Astrocyte (in vitro differentiated cells and primary cell): ENCODE measurements at regions not wholly inside any gene's neighbourhood (a gene's known extent, or its start where the extent isn't known, plus 50 kb on each side); places are given as distances from the start of the nearest gene placed in this dataset.

Source experiments
- DNase-seq: peaks from one replicate; pipeline ENCODE4 v3.0.0-alpha.2; 2010; ENCODE audit warnings: low read depth
- FAIRE-seq: peaks from 2 replicates; lab custom pipeline; 2011; peaks lifted over from hg19 to GRCh38; lab: Jason Lieb, UNC
- H2AFZ ChIP-seq: 2 replicates; pipeline ENCODE4 v1.6.0; 2012; ENCODE audit warnings: low read depth, low read length, inconsistent platforms
- H3K27ac ChIP-seq: 2 replicates; pipeline ENCODE4 v1.5.1; 2011; ENCODE audit warnings: low read depth, low read length, inconsistent platforms
- H3K27me3 ChIP-seq: 2 replicates; pipeline ENCODE4 v1.6.0; 2011; ENCODE audit warnings: low read length, inconsistent platforms; ENCODE audit not compliant: insufficient read depth
- H3K36me3 ChIP-seq: 2 replicates; pipeline ENCODE4 v1.5.1; 2011; ENCODE audit warnings: low read length, inconsistent platforms; ENCODE audit not compliant: insufficient read depth
- H3K4me1 ChIP-seq: 2 replicates; pipeline ENCODE4 v1.5.1; 2011; ENCODE audit warnings: low read length, inconsistent platforms; ENCODE audit not compliant: insufficient read depth
- H3K4me2 ChIP-seq: 2 replicates; pipeline ENCODE4 v1.6.0; 2012; ENCODE audit warnings: low read length, inconsistent platforms
- H3K4me3 ChIP-seq: 2 replicates; pipeline ENCODE4 v1.5.1; 2011; ENCODE audit warnings: low read depth, mild to moderate bottlenecking, low read length, inconsistent platforms; ENCODE audit not compliant: insufficient read depth
- H3K79me2 ChIP-seq: 2 replicates; pipeline ENCODE4 v1.6.0; 2012; ENCODE audit warnings: mild to moderate bottlenecking, low read length, inconsistent platforms; ENCODE audit not compliant: insufficient read depth
- H3K9ac ChIP-seq: 2 replicates; pipeline ENCODE4 v1.6.0; 2012; ENCODE audit warnings: mild to moderate bottlenecking, low read length, inconsistent platforms
- H3K9me3 ChIP-seq: 2 replicates; pipeline ENCODE4 v1.5.1; 2012; ENCODE audit warnings: low read depth, mild to moderate bottlenecking, low read length, inconsistent platforms; ENCODE audit not compliant: insufficient read depth
- H4K20me1 ChIP-seq: 2 replicates; pipeline ENCODE4 v1.6.0; 2012; ENCODE audit warnings: low read length, inconsistent platforms; ENCODE audit not compliant: insufficient read depth
- H3K27ac Mint-ChIP-seq: one replicate; pipeline ENCODE4 v1.8.0; 2021; ENCODE audit warnings: mild to moderate bottlenecking, mixed read lengths; ENCODE audit not compliant: unreplicated experiment
- H3K27me3 Mint-ChIP-seq: one replicate; pipeline ENCODE4 v1.8.0; 2021; ENCODE audit warnings: low read depth, mixed read lengths; ENCODE audit not compliant: unreplicated experiment
- H3K36me3 Mint-ChIP-seq: one replicate; pipeline ENCODE4 v1.8.0; 2021; ENCODE audit warnings: low read depth, mixed read lengths; ENCODE audit not compliant: unreplicated experiment
- H3K4me1 Mint-ChIP-seq: one replicate; pipeline ENCODE4 v1.8.0; 2021; ENCODE audit warnings: low read depth, mixed read lengths; ENCODE audit not compliant: unreplicated experiment
- H3K4me3 Mint-ChIP-seq: one replicate; pipeline ENCODE4 v1.8.0; 2021; ENCODE audit warnings: mild to moderate bottlenecking, moderate library complexity, mixed read lengths; ENCODE audit not compliant: unreplicated experiment
- H3K9me3 Mint-ChIP-seq: one replicate; pipeline ENCODE4 v1.8.0; 2021; ENCODE audit warnings: mild to moderate bottlenecking, mixed read lengths; ENCODE audit not compliant: unreplicated experiment
- EZH2 ChIP-seq: IDR thresholded peaks from 2 replicates; pipeline ENCODE4 v1.6.1; 2012; ENCODE audit warnings: mild to moderate bottlenecking, low read length, inconsistent platforms; ENCODE audit not compliant: insufficient read depth
- TF ChIP-seq, protein P1 (sequence below): IDR thresholded peaks from 2 replicates; pipeline ENCODE4 v1.5.1; 2011; ENCODE audit warnings: low read depth, mild to moderate bottlenecking, inconsistent platforms, low read length, moderate library complexity; ENCODE audit not compliant: insufficient read depth

DNA sequence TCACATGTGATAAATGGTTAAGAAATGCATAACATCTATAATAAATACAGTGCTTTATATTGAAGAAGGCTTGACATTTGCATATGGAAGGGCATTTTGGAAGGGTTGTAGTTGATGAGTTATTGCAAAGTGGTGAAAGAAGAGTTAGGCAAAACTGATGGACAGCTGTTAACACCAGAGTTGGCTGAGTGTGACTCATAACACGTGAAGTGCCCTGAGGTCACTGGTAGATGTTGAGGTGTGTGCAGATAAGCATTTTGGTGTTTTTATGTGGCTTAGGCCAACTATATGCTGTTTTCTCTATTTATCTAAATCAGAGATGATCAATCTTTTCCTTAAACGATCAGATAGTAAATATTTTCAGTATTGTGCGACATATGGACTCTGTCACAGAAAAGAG is 154.3 kb upstream of the KCNH7 start:
- H3K36me3 Mint-ChIP-seq: no peaks in the 10 kb centered on the region
- no peak for DNase-seq
- Histone ChIP-seq H3K9me3 (no peaks in the 10 kb centered on the region), H3K9ac (no peak overlapping the region), H3K79me2 (no peaks in the 10 kb centered on the region), H4K20me1 (no peaks in the 10 kb centered on the region), H3K4me1 (no peaks in the 10 kb centered on the region), H3K4me2 (no peak overlapping the region), H2AFZ (no peak overlapping the region), H3K27me3 (no peaks in the 10 kb centered on the region), H3K36me3 (no peaks in the 10 kb centered on the region), H3K4me3 (no peak overlapping the region), H3K27ac (no peak overlapping the region)
- H3K9me3 Mint-ChIP-seq: no peaks in the 10 kb centered on the region
- no peak overlapping the region for H3K27ac Mint-ChIP-seq
- TF ChIP-seq, protein P1, sequence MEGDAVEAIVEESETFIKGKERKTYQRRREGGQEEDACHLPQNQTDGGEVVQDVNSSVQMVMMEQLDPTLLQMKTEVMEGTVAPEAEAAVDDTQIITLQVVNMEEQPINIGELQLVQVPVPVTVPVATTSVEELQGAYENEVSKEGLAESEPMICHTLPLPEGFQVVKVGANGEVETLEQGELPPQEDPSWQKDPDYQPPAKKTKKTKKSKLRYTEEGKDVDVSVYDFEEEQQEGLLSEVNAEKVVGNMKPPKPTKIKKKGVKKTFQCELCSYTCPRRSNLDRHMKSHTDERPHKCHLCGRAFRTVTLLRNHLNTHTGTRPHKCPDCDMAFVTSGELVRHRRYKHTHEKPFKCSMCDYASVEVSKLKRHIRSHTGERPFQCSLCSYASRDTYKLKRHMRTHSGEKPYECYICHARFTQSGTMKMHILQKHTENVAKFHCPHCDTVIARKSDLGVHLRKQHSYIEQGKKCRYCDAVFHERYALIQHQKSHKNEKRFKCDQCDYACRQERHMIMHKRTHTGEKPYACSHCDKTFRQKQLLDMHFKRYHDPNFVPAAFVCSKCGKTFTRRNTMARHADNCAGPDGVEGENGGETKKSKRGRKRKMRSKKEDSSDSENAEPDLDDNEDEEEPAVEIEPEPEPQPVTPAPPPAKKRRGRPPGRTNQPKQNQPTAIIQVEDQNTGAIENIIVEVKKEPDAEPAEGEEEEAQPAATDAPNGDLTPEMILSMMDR: no peak
- no peak for TF ChIP-seq EZH2
- no peak overlapping the region for H3K4me3 Mint-ChIP-seq
- no peak for FAIRE-seq
- H3K4me1 Mint-ChIP-seq: peaks cover 5% of the 10 kb centered on the region
- no peaks in the 10 kb centered on the region for H3K27me3 Mint-ChIP-seq

DNA sequence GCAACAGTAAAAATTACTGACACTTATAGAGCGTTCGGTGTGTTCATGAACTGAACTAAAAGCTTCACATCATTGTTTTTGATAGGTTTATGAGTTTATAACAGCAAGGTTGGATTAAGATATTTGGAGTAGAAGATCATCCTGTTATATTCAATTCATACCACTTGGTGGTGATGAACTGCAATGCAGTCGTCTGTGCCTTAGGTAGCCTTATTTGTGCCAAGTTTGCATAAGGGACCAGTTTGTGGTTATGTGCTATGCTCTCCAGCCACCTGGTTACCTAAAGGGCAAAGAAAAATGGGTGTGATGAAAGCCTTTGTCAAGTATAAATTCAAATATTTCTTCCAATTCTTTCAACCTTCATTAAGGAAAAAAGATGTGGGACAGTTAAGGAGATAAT is 150.9 kb upstream of the KCNH7 start:
- Histone ChIP-seq H3K27ac (no peak overlapping the region), H3K4me1 (no peaks in the 10 kb centered on the region), H3K9me3 (no peaks in the 10 kb centered on the region), H4K20me1 (no peaks in the 10 kb centered on the region), H3K9ac (no peak overlapping the region), H3K4me2 (no peak overlapping the region), H3K27me3 (no peaks in the 10 kb centered on the region), H3K36me3 (no peaks in the 10 kb centered on the region), H3K79me2 (no peaks in the 10 kb centered on the region), H3K4me3 (no peak overlapping the region), H2AFZ (no peak overlapping the region)
- H3K27me3 Mint-ChIP-seq: no peaks in the 10 kb centered on the region
- H3K4me3 Mint-ChIP-seq: no peak overlapping the region
- FAIRE-seq (no peak), DNase-seq (no peak)
- H3K9me3 Mint-ChIP-seq: no peaks in the 10 kb centered on the region
- H3K36me3 Mint-ChIP-seq: no peaks in the 10 kb centered on the region
- no peak overlapping the region for H3K27ac Mint-ChIP-seq
- peaks cover 5% of the 10 kb centered on the region for H3K4me1 Mint-ChIP-seq
- TF ChIP-seq, protein P1: no peak
- no peak for TF ChIP-seq EZH2

DNA sequence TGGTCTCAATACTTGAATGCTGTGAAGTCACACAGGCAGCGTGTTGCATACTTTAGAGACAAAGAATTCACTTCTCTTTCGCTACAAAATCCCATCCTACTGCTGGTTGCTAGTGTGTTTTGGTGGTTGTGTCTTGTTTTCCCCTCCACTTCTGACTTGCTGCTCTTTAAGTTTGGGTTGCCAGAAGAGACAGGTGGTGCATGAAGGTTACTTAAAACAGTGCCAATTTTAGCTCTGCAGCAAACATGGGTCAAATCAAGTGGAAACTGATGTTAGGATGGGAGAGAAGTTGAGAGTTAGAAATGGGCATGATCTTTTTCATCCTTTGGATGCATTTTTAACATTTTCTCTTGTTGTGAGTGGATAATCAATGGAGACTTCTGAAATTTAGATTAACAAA is 136.2 kb upstream of the KCNH7 start:
- DNase-seq (no peak), FAIRE-seq (no peak)
- no peaks in the 10 kb centered on the region for H3K79me2 ChIP-seq
- H3K36me3 ChIP-seq: no peaks in the 10 kb centered on the region
- Mint-ChIP-seq H3K4me1 (no peaks in the 10 kb centered on the region), H3K27me3 (no peaks in the 10 kb centered on the region), H3K27ac (no peak overlapping the region), H3K36me3 (no peaks in the 10 kb centered on the region), H3K4me3 (no peak overlapping the region), H3K9me3 (no peaks in the 10 kb centered on the region)
- no peaks in the 10 kb centered on the region for H3K4me1 ChIP-seq
- H4K20me1 ChIP-seq: no peaks in the 10 kb centered on the region
- H3K4me2 ChIP-seq: no peak overlapping the region
- no peak for TF ChIP-seq EZH2
- TF ChIP-seq, protein P1: no peak
- H3K9me3 ChIP-seq: no peaks in the 10 kb centered on the region
- no peak overlapping the region for H2AFZ ChIP-seq
- H3K27ac ChIP-seq: no peak overlapping the region
- H3K4me3 ChIP-seq: no peak overlapping the region
- H3K27me3 ChIP-seq: no peaks in the 10 kb centered on the region
- H3K9ac ChIP-seq: no peak overlapping the region
